Posterior cingulate gyrus (tissue), 11 donors: ENCODE measurements at regions not wholly inside any gene's neighbourhood (a gene's known extent, or its start where the extent isn't known, plus 50 kb on each side); places are given as distances from the start of the nearest gene placed in this dataset.
A peak's percentile ranks its signal among the peaks of the same experiment; 100 is the strongest.
"Not testable (repeated sequence)": the region's sequence is repeated elsewhere in the genome, so short reads cannot be mapped to it uniquely, and the experiment has no call there.

ENCODE experiments used
- DNase-seq, 10 donors: peaks; one replicate each; pipeline versions ENCODE4 v3.0.0 to v3.0.0-alpha.2; 2020 to 2021; ENCODE audit warnings: mixed read lengths in 3 of 10
- intact Hi-C: fragments of 100-400 bp; cut with DNase I; formaldehyde crosslinking; loops from one replicate; pipeline ENCODE4 v1.15.1; 2023

GRCh38 chr7:109842386-109842785 lies 1248.5 kb upstream of the LRRN3 start:
- intact Hi-C loops: no loop called here
- no peak for DNase-seq

- intact Hi-C loops: no loop called here
- DNase-seq: no peak
Measured at GRCh38 chr7:109844362-109844761, 1246.6 kb upstream of the LRRN3 start.

- intact Hi-C loops: no loop called here
- peak in 1 of 10 donors; percentile 2 for DNase-seq
Measured at GRCh38 chr7:109864230-109864629, 1226.7 kb upstream of the LRRN3 start.

- intact Hi-C loops: no loop called here
- DNase-seq: no peak
Measured at GRCh38 chr7:109868215-109868860, 1222.6 kb upstream of the LRRN3 start.

- intact Hi-C loops: no loop called here
- peak in 1 of 10 donors; percentile 42 for DNase-seq
Measured at GRCh38 chr7:109873296-109873695, 1217.6 kb upstream of the LRRN3 start.

GRCh38 chr7:109879287-109879828 lies 1211.6 kb upstream of the LRRN3 start:
- intact Hi-C loops: no loop called here
- DNase-seq: no peak

GRCh38 chr7:109890622-109891021 lies 1200.3 kb upstream of the LRRN3 start:
- intact Hi-C loops: no loop called here

GRCh38 chr7:109893231-109893630 lies 1197.7 kb upstream of the LRRN3 start:
- no peak for DNase-seq
- intact Hi-C loops: no loop called here

More at GRCh38 chr7:109890622-109891021, 1200.3 kb upstream of the LRRN3 start:
- DNase-seq: no peak

GRCh38 chr7:109895536-109895935 lies 1195.4 kb upstream of the LRRN3 start:
- intact Hi-C loops: no loop called here
- DNase-seq: no peak

GRCh38 chr7:109901926-109902325 lies 1189.0 kb upstream of the LRRN3 start:
- intact Hi-C loops: no loop called here
- no peak for DNase-seq

- intact Hi-C loops: not testable (repeated sequence)
- peak in 2 of 10 donors; percentile 35 to 53 for DNase-seq
Measured at GRCh38 chr7:109905368-109906065, 1185.4 kb upstream of the LRRN3 start.

- DNase-seq: no peak
- intact Hi-C loops: no loop called here
Measured at GRCh38 chr7:109915670-109916069, 1175.3 kb upstream of the LRRN3 start.

GRCh38 chr7:109926738-109927137 lies 1164.2 kb upstream of the LRRN3 start:
- intact Hi-C loops: no loop called here
- DNase-seq: no peak

GRCh38 chr7:109930049-109930448 lies 1160.9 kb upstream of the LRRN3 start:
- DNase-seq: no peak
- intact Hi-C loops: no loop called here

- no peak for DNase-seq
- intact Hi-C loops: no loop called here
Measured at GRCh38 chr7:109939207-109939606, 1151.7 kb upstream of the LRRN3 start.

- intact Hi-C loops: no loop called here
- DNase-seq: no peak
Measured at GRCh38 chr7:109945820-109946518, 1145.0 kb upstream of the LRRN3 start.

- intact Hi-C loops: no loop called here
- DNase-seq: no peak
Measured at GRCh38 chr7:109950256-109950655, 1140.7 kb upstream of the LRRN3 start.

GRCh38 chr7:109950821-109951564 lies 1139.9 kb upstream of the LRRN3 start:
- intact Hi-C loops: no loop called here

GRCh38 chr7:109951565-109951928 lies 1139.4 kb upstream of the LRRN3 start:
- DNase-seq: no peak
- intact Hi-C loops: no loop called here

More at GRCh38 chr7:109950821-109951564, 1139.9 kb upstream of the LRRN3 start:
- no peak for DNase-seq

- intact Hi-C loops: no loop called here
- DNase-seq: no peak
Measured at GRCh38 chr7:109955986-109956385, 1134.9 kb upstream of the LRRN3 start.

GRCh38 chr7:109956916-109957315 lies 1134.0 kb upstream of the LRRN3 start:
- DNase-seq: no peak
- intact Hi-C loops: no loop called here
